Stimulated activated CD4-positive, alpha-beta T cell treated with anti-CD3 and anti-CD28 coated beads, Interleukin-2, amount 100 ng/mL, for 48 hours (primary cell): ENCODE measurements at regions not wholly inside any gene's neighbourhood (a gene's known extent, or its start where the extent isn't known, plus 50 kb on each side); places are given as distances from the start of the nearest gene placed in this dataset.
A peak's percentile ranks its signal among the peaks of the same experiment; 100 is the strongest.

Source experiments
- DNase-seq, 2 donors: peaks; one replicate each; pipeline ENCODE4 v3.0.0-alpha.2; 2020

DNA sequence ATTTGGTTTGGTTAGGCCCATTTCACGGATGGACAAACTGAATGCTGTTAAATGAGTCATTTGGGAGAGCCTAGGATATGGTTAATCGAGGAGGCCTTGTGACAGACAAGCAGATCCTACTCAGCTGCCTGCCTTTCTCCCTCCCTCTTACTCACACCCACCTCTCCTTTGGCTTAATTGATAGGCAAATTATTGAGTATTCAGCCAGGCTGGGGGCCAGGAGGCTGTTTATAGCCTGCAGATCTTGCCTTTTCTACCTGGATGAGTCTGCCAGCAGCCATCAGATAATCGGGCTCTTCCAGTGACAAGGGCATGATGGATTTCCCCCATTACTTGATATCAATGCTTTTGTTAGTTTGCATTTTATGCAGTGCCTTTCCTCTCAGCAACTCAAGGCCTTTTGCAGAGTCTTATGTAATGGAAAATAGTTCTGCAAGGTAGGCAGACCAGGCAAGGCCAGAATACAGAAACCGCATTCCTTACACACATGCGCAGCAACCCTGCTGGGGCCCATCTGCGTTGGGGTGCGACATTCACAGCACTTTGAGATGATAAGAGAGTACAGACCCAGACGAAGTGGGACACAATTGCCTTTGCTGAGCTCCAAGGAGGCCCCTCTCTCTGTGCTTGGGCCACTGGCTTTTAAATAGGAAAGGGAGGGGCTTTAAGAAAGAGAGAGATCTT, 96.2 kb upstream of the ATP6AP2 start:
- DNase-seq: no peak

DNA sequence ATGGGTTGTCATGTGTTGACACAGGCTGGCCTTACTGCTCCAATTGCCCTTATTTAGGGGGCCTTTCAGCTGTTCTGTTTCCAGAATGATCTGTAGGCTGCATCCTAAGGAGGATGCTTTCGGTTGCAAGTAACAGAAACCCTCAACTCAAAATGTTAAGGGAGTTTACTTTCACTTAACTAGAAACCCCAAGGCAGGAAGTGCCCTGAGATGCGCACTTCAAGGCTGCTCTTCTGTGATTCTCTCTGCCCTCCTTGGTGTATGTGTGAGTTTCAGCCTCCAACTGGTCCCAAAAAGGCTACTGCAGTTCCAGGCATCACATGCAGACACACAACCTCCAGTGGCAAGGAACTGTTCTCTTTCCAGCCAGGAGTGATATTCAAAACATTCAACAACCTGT, 97.3 kb upstream of the ATP6AP2 start:
- no peak for DNase-seq

DNA sequence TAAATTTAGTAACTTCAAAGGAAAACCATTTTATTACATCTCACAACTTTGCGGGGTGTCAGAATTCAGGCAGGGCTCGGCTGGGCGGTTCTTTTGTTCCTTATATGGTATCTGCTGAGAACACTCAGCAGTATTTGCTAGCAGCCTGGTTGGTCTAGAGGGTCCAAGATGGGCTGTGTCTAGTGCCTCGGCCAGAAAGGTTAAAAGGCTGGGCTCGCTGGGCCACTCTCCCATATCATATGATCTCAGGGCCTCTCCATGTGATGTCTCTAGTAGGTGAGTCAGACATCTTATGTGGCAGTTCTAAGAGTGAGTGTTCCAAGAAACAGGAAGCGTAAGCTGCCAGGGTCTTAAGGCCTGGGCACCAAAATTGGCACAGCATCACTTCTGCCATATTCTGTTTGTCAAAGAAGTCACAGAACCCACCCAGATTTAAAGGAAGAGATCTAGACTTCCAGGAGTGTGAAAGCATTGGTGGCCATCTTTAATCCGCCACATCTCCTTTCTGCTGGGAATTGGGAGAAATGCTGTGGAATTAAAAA, 100.9 kb upstream of the ATP6AP2 start:
- DNase-seq: no peak

DNA sequence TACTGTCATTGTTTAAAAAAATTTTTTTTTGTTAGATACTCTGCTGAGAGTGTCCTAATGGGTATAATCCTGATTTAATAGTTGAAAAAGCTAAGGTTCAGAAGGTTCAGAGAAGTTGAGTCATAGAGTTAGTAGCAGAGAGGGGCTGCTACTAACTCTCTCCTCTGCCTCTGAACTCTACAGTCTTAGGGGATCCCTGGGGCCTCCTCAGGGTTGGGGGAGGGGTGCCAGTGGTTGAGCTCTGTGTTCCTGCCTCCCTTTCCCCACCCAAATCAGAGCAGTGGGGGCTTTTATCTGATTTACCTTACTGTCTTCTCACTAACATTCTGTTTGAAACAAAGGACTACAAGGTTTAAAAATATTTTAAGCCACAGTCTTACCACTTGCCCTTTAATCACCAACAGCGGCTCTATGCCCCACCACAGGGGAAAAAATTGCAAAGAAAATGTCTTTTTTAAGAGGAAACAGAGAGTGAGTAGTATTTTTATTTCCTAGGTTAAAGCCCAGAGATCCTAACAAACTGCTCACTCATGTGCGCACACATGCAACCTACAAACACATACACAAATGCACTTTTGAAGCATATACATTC, 102.2 kb upstream of the ATP6AP2 start:
- DNase-seq: no peak

DNA sequence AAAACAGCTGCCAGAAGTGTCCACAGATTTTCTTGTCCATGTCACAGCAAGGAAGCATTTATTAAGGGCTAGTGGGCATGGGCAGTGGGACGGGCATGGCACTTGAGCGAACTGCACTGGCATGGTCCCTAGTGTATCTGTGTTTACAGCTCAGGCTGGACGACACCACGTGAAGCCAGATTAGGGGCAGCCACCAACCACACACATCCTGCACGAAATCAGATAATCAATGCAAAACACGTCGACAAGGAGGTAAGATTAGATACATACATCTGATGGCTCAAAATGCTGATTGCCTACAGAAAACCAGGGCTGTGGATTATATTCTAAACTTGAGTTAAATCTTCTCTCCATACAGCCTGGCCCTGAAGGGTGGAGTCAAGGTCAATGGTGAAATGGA, 103.8 kb upstream of the ATP6AP2 start:
- no peak for DNase-seq

DNA sequence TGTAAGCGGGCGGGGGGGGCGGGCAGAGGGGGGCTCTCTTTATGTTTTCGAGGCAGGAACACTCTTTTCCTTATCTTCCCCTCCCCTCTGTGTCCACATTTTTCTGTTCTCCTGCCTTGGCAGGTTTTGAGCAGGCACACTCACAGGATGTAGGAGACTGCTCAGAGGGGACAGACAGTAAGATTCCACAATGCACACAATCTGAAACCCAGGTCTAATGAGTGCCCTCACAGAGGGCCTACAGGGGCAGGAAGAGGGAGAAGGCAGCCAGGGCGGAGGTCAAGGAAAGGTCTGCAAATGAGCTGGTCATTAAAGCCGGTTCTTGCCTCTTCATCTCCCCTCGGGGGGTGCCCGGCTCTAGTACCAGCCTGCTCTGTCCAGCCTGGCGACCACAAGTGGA, 106.1 kb upstream of the ATP6AP2 start:
- DNase-seq: no peak

DNA sequence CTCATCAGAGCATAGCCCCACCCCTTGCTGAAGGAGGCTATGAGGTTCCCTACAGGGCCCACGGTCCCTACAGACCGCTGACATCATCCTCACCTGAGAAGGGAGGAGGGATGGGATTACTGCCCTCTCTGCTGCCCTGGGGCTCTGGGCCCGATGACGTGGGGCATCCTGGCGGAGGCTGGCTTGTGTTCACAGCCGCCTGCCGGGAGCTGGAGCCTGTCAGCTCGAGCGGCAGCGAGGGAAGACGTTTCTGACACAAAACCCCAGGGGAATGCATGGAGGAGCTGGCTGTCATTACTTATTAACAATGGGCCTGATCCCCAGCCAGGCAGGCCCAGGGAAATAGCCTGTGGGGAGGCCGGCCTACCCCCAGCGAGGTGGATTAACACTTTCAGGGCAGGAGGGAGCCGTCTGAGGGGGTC, 106.6 kb upstream of the ATP6AP2 start:
- no peak for DNase-seq

DNA sequence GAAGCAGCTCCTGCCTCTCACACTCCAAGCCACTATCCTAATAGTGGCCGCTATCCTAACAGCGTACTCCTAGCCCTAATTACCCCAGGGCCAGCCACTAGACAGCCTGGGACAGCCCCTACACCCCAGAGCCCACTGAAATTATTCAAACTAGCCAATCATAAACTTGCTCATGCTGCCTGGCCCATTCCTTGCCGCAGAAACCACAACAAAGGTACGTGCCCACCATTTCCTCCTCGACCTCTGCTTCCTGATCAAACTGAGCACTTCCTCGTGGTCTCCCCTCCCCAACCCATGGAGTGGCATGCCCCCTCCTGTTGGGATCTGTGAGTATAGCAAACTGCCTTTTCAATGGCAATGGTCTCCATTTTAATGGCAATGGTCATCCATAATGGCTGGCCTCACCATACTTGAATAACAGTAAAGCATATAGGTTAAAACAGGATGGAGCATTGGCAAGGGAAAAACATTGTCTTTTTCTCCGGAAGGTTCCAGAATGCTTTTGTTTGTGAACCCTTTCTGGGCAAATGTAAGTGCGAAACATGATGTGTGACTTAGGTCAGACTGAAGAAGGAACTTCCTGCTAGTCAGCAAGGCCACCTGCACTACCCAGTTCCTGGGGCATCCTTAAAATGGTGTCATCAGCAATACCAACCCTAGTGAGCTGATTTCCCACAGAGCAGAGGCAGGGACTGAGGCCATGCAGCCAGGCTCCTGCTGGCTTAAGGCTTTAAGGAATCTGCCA, 107.1 kb upstream of the ATP6AP2 start:
- DNase-seq: no peak

DNA sequence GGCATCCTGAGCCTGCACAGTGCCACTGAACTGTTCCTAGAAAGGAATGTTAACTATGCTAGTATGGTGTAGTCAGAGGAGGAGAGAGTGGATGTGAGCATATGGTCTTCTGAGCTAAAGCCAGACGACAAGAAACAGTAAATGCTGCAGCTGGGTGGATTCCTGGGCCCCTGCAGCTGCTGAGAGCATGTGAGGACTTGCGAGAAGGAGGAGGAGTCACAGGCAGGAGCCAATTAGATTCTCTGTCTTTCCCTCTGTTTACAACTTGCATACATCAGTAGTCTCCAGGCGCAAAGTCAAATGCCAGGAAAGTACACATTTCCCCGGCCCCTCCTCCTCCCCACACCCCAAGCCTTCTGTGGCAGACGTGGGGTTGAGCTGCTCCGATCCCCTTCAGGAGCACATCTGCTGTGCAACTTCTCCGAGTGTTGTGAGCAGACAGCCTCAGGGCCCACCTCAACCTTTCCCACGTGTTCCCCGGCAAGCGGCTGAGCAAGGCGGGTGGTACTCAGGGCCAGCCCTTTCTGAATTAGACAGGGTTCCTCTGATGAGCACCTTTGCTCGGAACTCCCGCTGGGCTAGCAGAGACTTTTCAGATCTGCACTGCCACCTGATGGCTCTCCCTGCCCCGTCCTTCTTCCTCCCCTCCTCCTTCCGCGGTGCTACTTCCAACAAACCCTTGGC, 108.7 kb upstream of the ATP6AP2 start:
- DNase-seq: no peak

DNA sequence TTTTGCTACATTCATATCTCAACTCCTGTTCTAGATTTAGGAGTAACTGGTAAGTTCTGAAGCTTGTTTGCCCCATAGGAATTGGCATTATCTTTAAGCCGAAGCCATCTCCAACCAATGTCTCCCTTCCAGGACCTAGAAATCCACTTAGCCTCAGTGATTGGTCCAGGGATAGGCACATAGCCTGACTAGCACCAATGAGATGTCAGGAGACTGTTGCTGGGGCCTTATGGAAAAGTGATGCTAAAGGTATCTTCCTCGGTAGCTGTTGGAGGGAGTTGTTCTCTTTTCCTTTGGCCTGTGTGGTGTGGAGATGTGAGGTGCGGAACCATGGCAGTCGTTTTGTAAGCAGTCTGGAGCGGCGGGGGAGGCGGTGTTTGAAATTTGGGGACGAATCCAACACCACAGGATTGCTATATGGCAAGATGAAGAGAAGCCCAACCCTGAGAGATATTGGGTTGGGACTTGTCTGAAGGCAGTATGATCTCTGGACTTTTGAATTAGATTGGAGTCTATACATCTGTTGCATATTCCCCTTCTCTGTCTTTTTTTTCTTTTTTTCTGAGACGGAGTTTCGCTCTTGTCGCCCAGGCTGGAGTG, 109.8 kb upstream of the ATP6AP2 start:
- no peak for DNase-seq

DNA sequence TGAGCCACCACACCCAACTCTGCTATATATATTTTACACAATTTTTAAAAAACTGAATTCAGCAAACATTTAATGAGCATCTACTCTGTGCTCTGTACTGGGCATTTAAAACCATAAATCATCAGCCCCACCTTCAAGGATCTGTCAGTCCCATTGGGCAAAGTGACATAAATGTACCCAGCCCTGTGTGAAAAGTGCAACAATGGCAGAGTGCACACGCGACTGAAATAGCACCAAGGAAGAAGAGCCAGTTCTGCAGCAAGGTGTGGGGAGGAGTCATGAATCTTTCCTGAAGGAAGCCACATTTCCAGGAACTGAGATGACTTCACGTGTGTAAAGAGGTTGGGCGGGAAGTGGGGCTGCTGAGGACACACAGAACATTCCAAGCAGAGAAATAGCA, 111.5 kb upstream of the ATP6AP2 start:
- no peak for DNase-seq

DNA sequence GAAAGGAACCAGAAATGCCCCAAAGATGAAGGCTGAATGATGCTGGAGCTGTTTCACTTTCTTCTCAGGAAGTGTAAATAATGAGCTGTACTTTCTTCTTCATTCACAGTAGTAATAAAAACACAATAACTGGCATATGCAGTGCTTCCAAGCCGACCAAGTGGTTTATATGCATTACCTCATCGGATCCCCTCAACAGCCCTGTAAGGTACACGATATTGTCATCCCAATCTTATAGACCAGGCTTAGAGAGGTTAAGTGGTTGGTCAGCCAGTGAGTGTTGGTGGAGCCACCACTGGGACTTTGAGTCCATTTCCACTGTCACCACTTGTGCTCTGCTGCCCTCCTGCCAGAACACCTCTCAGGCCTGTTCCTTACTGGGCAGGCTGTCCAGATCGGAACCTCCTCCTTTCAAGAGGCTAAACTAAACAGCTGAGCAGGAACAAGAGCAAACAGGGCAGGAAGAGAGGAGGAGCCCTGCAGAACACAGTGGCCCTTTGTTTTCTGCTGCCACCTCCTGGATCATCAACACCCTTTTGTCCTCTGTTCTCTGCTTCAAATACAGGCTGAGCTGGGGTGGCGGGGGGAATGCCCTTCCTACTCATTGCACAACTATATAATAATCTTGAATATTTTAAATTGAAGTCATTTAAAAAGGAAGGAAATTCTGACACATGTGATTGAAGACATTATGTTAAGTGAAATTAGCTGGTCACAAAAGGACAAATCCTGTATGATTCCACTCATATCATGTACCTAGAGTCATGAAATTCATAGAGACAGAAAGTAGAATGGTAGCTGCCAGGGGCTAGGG, 112.5 kb upstream of the ATP6AP2 start:
- DNase-seq: peak; percentile 11 to 21

DNA sequence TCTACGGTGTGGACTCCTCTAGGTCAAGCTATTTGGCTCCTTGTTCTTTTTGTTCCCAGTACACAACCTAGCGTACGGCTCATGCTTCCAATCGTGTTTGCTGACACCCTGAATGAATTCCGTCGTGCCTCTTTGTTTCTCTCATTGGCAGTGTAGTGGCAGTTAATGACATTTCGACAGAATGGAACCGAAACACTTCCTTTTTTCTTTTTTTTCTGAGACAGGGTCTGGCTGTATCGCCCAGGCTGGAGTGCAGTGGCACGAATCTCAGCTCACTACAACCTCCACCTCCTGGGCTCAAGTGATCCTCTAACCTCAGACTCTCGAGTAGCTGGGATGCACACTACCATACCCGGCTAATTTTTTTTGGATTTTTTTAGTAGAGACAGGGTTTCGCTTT, 113.3 kb upstream of the ATP6AP2 start:
- DNase-seq: no peak

DNA sequence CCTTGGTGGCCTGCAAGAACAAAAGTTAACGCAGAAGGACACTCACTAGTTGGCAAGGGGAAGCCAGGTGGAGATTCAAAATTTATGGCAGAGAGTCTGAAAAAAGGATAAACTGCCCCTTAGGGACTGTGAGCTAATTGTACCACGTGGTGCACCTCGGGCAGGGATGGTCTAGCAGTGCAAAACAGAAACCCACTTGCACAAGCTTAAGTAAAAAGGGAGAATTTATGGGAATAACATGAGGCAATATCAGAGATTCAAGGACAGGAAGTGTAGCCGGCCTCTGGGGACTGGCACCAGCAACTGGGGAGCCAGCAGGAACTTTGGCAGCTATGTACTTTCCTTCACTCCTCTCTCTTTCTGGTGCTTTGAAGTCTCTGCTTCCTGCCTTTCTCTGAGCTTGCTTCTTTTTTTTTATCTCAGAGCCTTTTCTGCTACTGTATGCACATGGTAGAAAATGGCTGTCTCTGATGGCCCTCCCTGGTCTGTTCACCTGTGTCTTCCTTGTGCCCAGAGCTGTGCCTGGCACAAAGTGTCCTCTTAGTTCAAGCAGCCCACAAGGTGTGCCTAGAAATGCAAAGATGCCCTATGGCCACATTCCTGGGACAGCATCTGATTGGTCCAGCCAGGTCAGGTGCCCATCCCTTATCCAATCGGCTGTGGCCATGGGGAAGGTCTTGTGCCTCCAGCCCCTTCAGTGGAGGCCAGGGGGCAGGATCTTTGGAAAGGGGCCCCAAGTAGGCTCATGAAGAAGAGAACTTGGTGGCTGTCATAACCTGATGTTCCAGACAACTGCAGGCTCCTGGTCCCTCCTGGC, 114.8 kb upstream of the ATP6AP2 start:
- no peak for DNase-seq

DNA sequence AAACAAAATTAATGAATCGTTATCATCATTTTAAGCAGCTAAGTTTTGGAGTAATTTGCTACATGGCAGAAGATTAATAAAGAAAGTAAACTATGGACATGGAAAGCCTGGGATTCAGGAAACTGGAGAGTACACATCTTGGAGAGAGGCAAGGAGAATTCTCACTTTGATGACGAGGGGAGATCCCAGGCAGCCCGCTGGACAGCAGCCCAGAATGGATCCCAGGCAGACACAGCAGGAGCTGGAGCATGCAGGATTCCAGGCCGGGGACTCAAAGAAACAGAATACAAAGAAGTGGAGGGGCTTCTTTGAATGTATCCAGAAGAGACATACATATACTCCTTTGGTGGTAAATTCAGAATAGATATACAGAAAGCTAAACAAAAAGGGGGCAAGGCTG, 118.0 kb upstream of the ATP6AP2 start:
- no peak for DNase-seq

DNA sequence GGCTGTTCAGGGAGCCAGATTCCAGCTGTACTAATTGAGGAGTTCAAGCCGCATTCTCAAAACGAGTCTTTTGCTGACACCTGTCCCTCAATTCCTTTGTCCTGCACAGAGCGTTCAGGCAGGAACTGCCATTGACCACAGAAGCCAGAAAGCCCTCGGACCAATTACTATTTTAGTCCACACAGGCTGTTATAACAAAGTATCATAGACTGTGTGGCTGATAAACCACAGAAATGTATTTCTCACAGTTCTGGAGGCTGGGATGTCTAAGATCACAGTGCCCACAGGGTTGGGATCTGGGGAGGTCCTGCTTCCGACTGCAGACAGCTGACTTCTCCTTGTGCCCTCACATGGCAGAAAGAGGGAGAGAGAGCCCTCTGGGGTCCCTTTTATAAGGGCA, 119.8 kb upstream of the ATP6AP2 start:
- DNase-seq: no peak

DNA sequence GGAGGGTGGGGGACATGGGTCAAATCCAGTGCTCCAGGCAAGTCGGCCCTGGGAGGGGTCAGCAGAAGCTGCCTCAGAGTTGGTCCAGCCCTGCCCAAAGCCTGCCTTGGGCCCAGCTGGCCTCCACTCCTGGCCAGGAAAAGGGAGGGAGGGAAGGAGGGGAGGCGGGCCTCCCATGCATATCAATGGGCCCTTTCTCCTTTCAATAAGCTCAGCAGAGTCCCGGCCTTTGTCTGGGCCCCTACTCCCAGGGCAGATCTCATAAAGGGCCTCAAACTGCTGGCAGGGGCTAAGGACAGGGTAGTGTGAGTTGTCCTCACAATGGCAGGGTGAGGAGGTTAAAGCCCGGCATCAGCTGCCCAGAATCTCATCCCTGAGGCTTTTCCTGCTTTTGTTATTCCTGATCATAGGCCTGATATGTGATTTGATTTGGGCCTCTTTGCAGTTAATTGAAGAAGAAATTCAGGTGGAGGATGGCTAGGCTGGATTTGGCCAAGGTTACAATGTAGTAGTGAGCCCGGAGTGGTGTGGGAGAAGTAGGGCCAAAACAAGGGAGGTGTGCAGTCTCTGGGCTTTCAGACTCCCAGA, 121.1 kb upstream of the ATP6AP2 start:
- DNase-seq: no peak

DNA sequence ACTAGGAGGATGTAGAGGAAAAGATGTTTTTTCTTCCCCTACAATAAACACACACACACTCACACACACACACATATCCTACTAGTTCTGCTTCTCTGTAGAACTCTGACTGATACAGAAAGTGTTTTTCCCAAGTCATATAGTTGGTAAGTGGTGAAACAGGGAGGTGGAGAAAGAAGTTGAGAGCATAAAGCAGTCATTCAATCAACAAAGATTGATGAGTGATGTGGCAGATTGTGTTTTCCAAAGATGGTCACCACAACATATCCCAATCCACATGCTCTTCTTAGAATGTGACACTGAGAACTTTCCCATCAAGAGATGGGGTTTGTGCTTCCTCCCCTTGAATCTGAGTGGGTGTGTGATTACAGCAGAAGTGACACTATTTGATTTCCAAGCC, 123.4 kb upstream of the ATP6AP2 start:
- no peak for DNase-seq

DNA sequence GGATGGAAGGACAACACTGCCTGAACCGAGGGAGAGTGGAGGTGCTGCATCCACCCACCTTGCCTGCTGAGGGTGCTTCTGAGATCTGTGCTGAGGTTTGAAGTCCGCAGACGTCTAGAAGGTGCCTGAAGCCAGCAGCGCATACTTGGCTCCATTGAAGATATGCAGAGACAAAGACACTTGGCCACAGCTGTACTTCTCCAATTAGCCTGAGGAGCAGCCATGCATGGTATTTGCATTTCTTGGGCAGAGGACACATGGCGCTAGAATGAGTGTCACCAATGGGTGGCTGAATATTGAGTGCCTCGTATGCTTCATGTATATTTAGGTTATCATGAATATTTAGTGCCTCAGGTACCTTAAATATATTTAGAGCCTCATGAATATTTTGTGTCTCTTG, 128.7 kb upstream of the ATP6AP2 start:
- DNase-seq: no peak

DNA sequence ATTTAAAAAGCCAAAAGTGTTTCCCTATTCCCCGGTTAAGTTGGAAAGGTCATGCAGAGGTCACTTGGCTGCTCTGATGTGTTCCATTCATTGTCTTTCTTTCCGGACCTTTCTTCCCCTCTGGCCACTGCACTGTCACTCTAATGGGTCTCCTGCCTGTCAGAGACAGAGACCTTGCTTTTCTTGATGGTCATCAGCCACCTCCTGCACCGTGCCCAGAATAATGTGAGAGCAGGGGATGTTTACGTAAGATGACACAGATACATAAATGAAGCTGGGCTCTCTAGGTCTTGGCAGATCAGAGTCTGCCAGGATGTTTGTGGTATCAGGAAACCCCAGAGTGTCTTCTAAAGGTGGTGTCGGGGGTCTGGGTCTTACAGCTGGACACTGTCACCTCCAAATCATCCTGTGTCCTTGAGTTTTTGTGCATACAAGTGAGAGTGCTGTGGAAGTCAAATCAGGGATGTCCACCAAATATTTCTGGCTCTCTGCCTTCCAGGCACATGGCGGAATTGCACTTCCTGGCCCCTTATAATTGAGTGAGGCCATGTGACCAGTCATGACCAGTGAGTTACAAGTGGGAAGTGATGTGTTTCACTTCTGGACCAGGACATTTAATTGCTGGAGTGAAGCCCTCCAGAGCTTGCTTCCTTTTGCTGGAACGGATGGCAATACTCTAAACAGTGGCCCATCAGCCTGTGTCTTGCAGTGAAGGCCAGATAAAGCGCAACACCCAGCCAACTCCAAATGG, 130.6 kb upstream of the ATP6AP2 start:
- no peak for DNase-seq
